ENCODE measurements at regions not wholly inside any gene's neighbourhood (a gene's known extent, or its start where the extent isn't known, plus 50 kb on each side); places are given as distances from the start of the nearest gene placed in this dataset.

DNA sequence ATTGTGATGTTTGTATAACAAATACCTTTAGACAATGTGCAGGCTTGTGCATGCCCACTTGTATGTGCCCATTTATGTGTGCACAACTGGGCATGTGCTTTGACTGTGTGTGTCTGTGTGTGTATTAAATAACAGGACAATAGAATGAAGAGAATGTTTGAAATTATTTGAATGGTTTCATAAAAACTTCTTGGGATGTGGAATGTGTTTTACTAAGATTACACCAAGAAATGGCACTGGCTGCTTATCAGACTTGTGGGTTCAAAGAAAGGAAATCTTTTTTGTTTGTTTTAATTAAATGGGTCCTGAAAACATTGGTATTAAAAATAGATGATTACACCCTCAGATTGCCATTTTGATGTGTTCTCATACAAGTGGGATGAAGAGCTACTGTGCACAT lies 191.6 kb upstream of the CCN2 start:
- H3K9me3 ChIP-seq (ENCODE audit: control insufficient read depth, insufficient read depth, low read length) = no peaks in the 10 kb centered on the region
- H3K9ac ChIP-seq (ENCODE audit: low read depth, low read length) = no peak overlapping the region

DNA sequence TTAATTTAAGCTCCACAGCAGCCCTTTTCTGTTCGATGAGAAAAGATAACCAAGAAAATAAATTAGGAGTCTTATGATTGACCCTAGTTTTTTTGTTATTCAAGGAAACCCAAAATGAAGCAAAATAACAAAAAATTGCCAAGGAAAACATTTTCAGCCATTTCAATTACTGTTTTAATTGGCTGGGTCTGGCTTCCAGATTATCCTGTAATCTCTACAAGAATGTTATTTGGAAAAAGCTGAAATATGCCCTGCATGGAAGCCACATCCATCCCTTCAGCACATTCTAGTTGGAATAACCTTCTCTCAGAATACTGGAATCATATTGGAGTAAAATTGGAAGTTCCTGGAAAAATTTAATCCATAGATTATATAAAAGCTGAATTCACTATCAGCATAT lies 191.1 kb upstream of the CCN2 start:
- Histone ChIP-seq H3K9me3 (ENCODE audit: control insufficient read depth, insufficient read depth, low read length) (no peaks in the 10 kb centered on the region), H3K9ac (ENCODE audit: low read depth, low read length) (no peak overlapping the region), H3K36me3 (ENCODE audit: insufficient read depth, low read length) (no peaks in the 10 kb centered on the region), H3K4me1 (ENCODE audit: insufficient read depth, low read length) (0 out of 2 replicates have a peak, but pooled peaks cover 3% of the 10 kb centered on the region)

More for the DNA sequence above, 191.6 kb upstream of the CCN2 start:
- no peaks in the 10 kb centered on the region for H3K36me3 ChIP-seq (ENCODE audit: insufficient read depth, low read length)
- peaks cover 7% of the 10 kb centered on the region; the same call in 1 of the 2 replicates for H3K4me1 ChIP-seq (ENCODE audit: insufficient read depth, low read length)

DNA sequence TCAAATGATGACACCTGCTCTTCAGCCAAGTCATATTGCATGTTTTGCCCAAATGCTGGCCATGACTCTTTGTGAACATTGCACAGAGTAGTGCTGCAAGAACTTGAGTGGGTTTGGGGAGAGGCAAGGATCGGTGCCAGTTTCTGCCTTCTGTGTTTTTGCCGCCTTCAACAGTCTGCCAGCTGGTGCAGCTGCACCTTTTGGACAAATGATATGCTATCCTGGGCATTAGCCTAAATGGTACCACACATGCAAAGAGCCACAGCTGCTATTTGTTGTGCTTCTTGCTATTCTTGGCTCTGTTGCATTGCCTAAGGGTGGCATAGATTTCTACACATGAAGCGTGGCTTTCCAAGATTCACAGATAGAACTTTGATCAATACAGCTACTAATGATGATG lies 189.0 kb upstream of the CCN2 start:
- no peaks in the 10 kb centered on the region for H3K36me3 ChIP-seq (ENCODE audit: insufficient read depth, low read length)
- no peaks in the 10 kb centered on the region for H3K9me3 ChIP-seq (ENCODE audit: control insufficient read depth, insufficient read depth, low read length)
- no peak overlapping the region for H3K9ac ChIP-seq (ENCODE audit: low read depth, low read length)
- no peaks in the 10 kb centered on the region for H3K4me1 ChIP-seq (ENCODE audit: insufficient read depth, low read length)

DNA sequence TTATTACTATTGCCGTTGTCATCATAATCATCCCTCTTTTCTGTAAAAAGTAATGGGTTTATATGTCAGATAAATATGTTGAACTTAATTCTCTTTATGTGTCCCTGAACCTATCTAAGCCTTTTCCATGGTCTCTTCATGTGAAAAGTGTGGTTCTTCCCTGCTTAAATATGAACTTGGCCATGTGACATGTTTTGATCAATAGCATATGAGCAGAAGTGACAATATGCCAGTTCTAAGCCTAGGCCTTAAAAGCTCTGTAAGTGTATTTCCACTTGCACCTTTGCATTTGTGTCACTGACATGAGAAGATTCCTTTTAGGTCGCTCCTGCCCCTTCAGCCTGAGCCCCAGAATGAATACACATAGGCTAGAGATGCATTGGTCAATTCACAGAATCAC lies 188.4 kb upstream of the CCN2 start:
- no peaks in the 10 kb centered on the region for H3K9me3 ChIP-seq (ENCODE audit: control insufficient read depth, insufficient read depth, low read length)
- no peaks in the 10 kb centered on the region for H3K36me3 ChIP-seq (ENCODE audit: insufficient read depth, low read length)
- no peak overlapping the region for H3K9ac ChIP-seq (ENCODE audit: low read depth, low read length)
- no peaks in the 10 kb centered on the region for H3K4me1 ChIP-seq (ENCODE audit: insufficient read depth, low read length)

DNA sequence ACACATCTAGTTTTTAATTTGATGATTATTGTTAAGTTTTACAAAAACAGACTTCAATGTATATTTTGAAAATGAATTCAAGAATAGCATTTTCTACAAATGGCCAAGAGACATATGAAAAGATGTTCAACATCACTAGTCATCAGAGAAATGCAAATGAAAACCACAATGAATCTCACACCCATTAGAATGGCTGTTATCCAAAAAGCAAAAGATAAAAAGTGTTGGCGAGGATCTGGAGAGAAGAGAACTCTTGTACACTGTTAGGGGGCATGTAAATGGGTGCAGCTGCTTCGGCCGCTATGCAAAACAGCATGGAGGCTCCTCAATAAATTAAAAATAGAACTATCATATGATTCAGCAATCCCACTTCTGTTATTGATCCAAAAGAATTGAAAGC lies 185.8 kb upstream of the CCN2 start:
- peaks cover 21% of the 10 kb centered on the region for H3K4me1 ChIP-seq (ENCODE audit: insufficient read depth, low read length)
- no peak overlapping the region for H3K9ac ChIP-seq (ENCODE audit: low read depth, low read length)
- H3K9me3 ChIP-seq (ENCODE audit: control insufficient read depth, insufficient read depth, low read length) = no peaks in the 10 kb centered on the region
- H3K36me3 ChIP-seq (ENCODE audit: insufficient read depth, low read length) = no peaks in the 10 kb centered on the region

DNA sequence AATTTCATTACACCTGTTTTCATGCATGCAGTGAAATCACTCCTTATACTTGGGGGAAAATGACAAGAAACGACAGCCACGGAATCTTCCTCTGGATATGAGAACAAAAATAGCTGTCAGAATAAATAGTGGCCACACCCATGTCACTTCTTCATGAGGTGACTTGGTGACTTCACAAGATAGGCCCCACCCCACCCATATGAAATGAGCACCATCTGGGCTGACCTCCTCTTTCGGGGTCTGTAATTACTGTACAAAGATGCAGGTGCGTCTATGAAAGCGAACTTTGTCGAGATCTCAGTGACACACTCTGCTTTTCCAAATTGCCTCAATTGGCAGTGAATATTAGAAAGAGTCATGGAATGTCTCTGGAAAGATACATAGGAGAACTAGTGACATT lies 184.2 kb upstream of the CCN2 start:
- Histone ChIP-seq H3K4me1 (ENCODE audit: insufficient read depth, low read length) (peaks cover 35% of the 10 kb centered on the region), H3K9me3 (ENCODE audit: control insufficient read depth, insufficient read depth, low read length) (no peaks in the 10 kb centered on the region), H3K36me3 (ENCODE audit: insufficient read depth, low read length) (no peaks in the 10 kb centered on the region), H3K9ac (ENCODE audit: low read depth, low read length) (no peak overlapping the region)

DNA sequence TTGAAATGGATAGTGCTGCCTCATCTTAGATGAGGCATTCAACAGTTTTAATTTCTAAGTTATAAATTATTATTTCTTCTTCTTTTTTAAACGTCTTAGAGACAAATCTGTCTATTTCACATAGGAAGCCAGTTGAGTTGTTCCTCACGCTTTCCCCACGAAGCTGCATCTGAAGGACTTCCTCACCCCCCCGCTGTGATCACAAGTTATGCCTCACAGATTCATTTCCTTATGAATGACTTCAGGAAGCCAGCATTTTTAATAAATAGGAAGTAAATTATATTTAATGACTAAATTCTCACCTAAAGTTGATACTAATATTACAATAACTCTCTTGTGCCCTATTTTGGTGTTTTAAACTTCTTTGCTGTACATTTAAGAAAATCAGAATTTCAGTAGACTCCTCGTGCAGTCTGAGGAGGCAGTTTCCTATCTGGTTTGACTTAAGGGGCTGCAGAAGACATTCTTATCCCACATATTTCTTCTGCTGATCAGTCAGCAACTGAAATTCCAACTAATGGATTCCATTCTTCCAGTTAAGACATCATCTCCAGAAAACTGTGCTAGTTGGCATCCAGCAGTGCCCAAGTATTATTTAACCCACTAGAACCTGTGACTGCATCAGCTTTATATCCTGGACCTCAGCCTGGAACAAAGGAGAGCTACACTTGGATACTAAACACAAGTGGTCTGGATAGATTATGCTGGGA lies 182.7 kb upstream of the CCN2 start:
- H3K9ac ChIP-seq (ENCODE audit: low read depth, low read length) = no peak overlapping the region
- H3K36me3 ChIP-seq (ENCODE audit: insufficient read depth, low read length) = no peaks in the 10 kb centered on the region

DNA sequence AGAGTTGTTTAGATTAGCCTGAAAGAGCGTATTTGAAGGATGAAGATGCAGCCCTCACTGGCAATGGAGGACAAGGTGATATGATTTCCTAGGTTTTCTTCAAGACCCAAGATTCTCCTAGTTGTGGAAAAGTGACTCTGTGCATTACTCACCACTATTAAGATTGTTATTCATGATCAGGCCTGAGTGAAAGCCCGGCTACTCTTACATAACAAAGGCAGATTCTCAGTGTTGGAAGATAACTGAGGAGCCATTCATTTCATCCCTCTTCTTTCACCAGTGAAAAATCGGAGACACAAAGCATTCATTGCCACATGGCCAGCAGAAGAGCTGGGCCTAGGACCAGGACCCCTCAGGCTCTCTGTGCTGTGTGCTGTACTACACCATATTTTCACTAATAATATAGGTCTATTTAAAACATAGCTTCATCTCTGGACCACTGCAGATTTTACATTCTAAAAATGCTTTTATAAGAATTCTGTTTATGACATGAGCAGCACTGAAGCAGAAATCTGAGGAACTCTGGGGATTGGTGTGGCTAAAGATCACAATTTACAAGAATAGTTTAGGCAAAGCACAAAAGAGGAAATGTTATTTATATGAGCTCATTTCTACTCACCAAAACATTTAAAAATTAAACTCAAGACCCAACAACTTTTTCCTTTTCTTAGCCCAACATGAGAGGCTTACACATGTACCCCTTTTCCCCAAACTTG lies 181.9 kb upstream of the CCN2 start:
- H3K9ac ChIP-seq (ENCODE audit: low read depth, low read length) = no peak overlapping the region
- peaks cover 35% of the 10 kb centered on the region for H3K4me1 ChIP-seq (ENCODE audit: insufficient read depth, low read length)
- H3K9me3 ChIP-seq (ENCODE audit: control insufficient read depth, insufficient read depth, low read length) = no peaks in the 10 kb centered on the region
- no peaks in the 10 kb centered on the region for H3K36me3 ChIP-seq (ENCODE audit: insufficient read depth, low read length)

More for the DNA sequence above, 182.7 kb upstream of the CCN2 start:
- no peaks in the 10 kb centered on the region for H3K9me3 ChIP-seq (ENCODE audit: control insufficient read depth, insufficient read depth, low read length)
- peaks cover 35% of the 10 kb centered on the region for H3K4me1 ChIP-seq (ENCODE audit: insufficient read depth, low read length)

DNA sequence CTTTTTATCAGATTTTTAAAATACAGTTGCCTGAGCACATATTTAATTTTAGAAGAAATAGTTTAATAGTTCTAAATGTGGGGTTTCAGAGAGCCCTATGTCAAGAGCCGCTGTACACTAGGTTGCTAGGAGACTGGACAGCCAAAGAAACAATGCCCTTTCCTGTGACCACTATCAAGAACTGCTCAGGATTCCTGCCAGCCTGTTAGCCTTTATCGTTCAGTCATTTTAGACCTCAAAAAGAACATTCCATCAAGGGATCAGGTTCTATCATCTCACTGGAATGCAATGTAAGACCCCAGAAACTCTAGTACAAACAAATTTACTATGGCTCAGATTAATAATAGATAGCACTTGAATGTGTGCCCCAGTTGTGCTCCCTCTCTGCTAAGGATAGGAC lies 181.2 kb upstream of the CCN2 start:
- no peaks in the 10 kb centered on the region for H3K9me3 ChIP-seq (ENCODE audit: control insufficient read depth, insufficient read depth, low read length)
- H3K4me1 ChIP-seq (ENCODE audit: insufficient read depth, low read length) = peaks cover 35% of the 10 kb centered on the region
- no peak overlapping the region for H3K9ac ChIP-seq (ENCODE audit: low read depth, low read length)
- no peaks in the 10 kb centered on the region for H3K36me3 ChIP-seq (ENCODE audit: insufficient read depth, low read length)

DNA sequence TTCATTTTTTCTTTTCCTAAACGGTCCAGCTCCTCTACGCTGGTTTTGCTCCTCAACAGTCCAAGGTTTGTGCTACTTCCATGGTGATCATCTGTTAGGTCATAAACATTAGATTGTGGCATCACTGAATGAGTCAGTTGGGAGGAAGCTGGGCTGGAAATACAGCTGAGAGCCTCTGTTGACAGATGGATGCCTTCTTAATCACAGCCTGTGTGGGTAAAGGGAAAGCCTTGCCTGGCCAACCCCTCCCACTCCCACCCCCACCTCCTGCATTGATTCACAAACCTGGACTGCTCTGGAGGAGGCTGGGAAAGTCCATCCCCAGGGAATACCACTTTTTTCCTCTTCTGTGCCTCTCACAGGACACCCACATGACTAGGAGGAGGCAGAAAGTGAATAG lies 180.6 kb upstream of the CCN2 start:
- Histone ChIP-seq H3K9ac (ENCODE audit: low read depth, low read length) (no peak overlapping the region), H3K36me3 (ENCODE audit: insufficient read depth, low read length) (no peaks in the 10 kb centered on the region; the same call in 1 of the 2 replicates), H3K4me1 (ENCODE audit: insufficient read depth, low read length) (peaks cover 35% of the 10 kb centered on the region), H3K9me3 (ENCODE audit: control insufficient read depth, insufficient read depth, low read length) (no peaks in the 10 kb centered on the region)

DNA sequence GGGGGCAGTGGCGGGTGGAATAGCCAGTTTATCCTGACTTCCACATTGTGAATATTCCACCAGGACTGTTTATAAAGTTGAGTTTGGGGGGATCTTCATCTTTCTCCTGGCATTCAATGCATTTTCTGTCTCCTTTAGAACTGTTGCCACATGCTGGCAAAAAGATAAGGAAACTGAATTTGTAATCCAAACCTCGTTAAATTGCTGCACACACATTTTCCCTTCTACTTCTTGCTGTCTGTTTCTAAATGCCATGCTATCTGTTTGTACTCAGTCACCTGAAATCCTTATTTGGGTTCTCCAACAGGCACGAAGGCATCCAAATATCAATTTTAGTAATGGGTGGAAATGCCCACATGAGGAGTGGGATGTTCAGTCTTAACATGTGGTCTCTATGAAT lies 180.2 kb upstream of the CCN2 start:
- H3K9me3 ChIP-seq (ENCODE audit: control insufficient read depth, insufficient read depth, low read length) = no peaks in the 10 kb centered on the region
- no peak overlapping the region for H3K9ac ChIP-seq (ENCODE audit: low read depth, low read length)
- H3K4me1 ChIP-seq (ENCODE audit: insufficient read depth, low read length) = peaks cover 35% of the 10 kb centered on the region
- no peaks in the 10 kb centered on the region; the same call in 1 of the 2 replicates for H3K36me3 ChIP-seq (ENCODE audit: insufficient read depth, low read length)

DNA sequence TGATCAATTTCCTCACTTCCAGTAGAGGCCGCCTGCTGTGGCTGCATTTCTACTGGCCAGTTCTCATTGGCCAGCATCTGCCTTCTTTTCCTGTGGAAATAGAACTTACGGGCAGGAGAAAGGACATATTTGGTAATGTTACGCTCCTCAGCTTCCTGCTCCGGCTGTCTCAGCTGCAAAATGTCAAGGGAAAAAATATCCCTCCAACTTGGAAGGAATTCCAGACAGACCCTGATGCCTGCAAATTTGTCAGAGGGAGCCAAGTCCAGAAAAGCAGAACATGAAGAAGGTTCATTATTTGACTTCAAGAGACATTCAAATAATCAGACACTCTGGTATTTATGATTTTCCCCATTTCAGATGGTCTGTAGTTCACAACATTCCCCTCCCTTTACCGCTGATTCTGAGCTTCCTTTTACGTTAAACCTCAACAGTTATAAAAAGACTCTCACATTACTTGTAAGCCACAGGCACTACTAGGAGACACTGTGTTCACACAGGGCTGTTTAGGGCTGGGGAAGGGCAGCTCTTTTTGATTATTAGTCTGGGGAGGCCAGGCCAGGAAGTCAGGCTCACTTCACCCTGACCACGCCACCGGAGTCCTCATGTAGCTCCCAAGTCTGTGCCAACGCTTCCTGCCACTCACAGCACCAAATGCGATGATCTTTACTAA lies 179.6 kb upstream of the CCN2 start:
- no peaks in the 10 kb centered on the region for H3K9me3 ChIP-seq (ENCODE audit: control insufficient read depth, insufficient read depth, low read length)
- H3K4me1 ChIP-seq (ENCODE audit: insufficient read depth, low read length) = peaks cover 35% of the 10 kb centered on the region
- no peak overlapping the region for H3K9ac ChIP-seq (ENCODE audit: low read depth, low read length)
- no peaks in the 10 kb centered on the region; the same call in 1 of the 2 replicates for H3K36me3 ChIP-seq (ENCODE audit: insufficient read depth, low read length)

DNA sequence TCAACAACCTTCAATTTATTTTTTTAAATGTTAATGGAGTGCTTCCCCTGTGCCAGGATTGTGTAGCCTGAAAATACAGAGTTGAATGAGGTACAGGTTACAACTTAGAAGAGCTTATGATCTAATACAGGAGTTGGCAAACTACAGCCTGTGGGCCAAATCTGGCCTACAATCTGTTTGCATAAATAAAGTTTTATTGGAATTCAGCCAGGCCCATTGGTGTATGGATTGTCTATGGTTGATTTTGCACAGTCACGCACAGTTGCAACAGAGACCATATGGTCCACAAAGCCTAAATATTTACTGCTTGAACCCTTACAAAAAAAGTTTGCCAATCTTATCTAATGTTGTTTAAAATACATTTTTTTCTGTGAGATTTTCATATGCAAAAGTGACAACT lies 177.3 kb upstream of the CCN2 start:
- H3K36me3 ChIP-seq (ENCODE audit: insufficient read depth, low read length) = no peaks in the 10 kb centered on the region; the same call in 1 of the 2 replicates
- H3K9ac ChIP-seq (ENCODE audit: low read depth, low read length) = no peak overlapping the region
- H3K4me1 ChIP-seq (ENCODE audit: insufficient read depth, low read length) = peaks cover 29% of the 10 kb centered on the region
- no peaks in the 10 kb centered on the region for H3K9me3 ChIP-seq (ENCODE audit: control insufficient read depth, insufficient read depth, low read length)

DNA sequence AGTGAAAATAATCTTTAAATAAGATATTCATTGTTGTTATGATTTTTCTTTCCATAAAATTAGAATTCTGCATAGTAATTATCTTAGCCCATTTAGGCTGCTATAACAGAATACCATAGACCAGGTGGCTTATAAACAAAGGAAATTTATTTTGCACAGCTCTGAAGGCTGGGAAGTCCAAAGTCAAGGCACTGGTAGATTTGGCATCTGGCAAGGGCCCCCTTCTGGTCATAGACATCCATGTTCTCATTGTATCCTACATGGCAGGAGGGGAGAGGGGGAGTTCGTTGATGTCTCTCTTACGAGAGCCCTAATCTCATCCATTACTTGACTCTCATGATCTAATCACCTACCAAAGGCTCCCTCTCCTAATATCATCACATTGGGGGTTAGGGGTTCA lies 175.0 kb upstream of the CCN2 start:
- H3K4me1 ChIP-seq (ENCODE audit: insufficient read depth, low read length) = peaks cover 6% of the 10 kb centered on the region
- H3K9ac ChIP-seq (ENCODE audit: low read depth, low read length) = no peak overlapping the region
- H3K36me3 ChIP-seq (ENCODE audit: insufficient read depth, low read length) = no peaks in the 10 kb centered on the region; the same call in 1 of the 2 replicates
- no peaks in the 10 kb centered on the region for H3K9me3 ChIP-seq (ENCODE audit: control insufficient read depth, insufficient read depth, low read length)

DNA sequence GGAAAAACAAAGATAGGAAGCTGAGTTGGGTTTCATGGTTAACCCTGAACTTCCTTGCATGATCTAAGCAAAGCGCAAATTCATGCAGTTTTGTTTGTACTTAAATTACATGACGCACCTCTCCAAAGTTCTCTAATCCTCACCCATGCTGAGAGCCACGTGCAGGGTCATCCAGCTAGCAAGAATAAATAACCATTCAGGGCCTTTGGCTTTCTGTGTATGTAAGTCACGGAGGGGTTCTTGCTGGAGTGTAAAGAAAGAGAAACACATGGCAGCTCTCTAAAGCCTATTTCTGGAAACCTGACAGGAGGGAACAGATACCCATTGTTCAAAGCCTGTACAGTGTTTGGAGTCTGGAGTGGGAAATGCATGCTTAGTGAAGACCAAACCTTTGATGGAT lies 171.7 kb upstream of the CCN2 start:
- no peak overlapping the region for H3K9ac ChIP-seq (ENCODE audit: low read depth, low read length)
- no peaks in the 10 kb centered on the region for H3K9me3 ChIP-seq (ENCODE audit: control insufficient read depth, insufficient read depth, low read length)
- no peaks in the 10 kb centered on the region; the same call in 1 of the 2 replicates for H3K36me3 ChIP-seq (ENCODE audit: insufficient read depth, low read length)
- H3K4me1 ChIP-seq (ENCODE audit: insufficient read depth, low read length) = no peaks in the 10 kb centered on the region

Measured in ES-I3 (cell line).